ENCODE measurements at regions not wholly inside any gene's neighbourhood (a gene's known extent, or its start where the extent isn't known, plus 50 kb on each side); places are given as distances from the start of the nearest gene placed in this dataset.

- Histone ChIP-seq H3K4me2 (no peak overlapping the region), H3K9me3 (no peaks in the 10 kb centered on the region), H3K27ac (no peak overlapping the region), H3K4me1 (no peaks in the 10 kb centered on the region), H3K4me3 (no peak overlapping the region)
- CTCF ChIA-PET = no interaction called here
- FAIRE-seq = no peak
- WGBS (ENCODE audit: missing lambda C conversion rate) = 0% methylated on average over 2 of the region's 2 CpGs
- POLR2A ChIA-PET = no interaction called here
- no peak for DNase-seq (ENCODE audit: low read depth in 1 of 2, low spot score in 1 of 2)
- TF ChIP-seq RCOR1 (IDR thresholded peaks at IDR 0.05; ENCODE audit: low read depth, low read length) (no peak), ATOH8 (CRISPR knock-in tag; IDR thresholded peaks at IDR 0.05; ENCODE audit: low read depth) (no peak), SMC3 (IDR thresholded peaks at IDR 0.05) (no peak), HOXB13 (CRISPR knock-in tag; IDR thresholded peaks at IDR 0.05; ENCODE audit: low read depth) (no peak), KDM1A (IDR thresholded peaks at IDR 0.05; ENCODE audit: low read depth) (no peak), EP300 (IDR thresholded peaks at IDR 0.05) (no peak), HOXB5 (CRISPR knock-in tag; IDR thresholded peaks at IDR 0.05) (no peak), CHD4 (IDR thresholded peaks at IDR 0.05; ENCODE audit: borderline replicate concordance) (no peak), JUNB (IDR thresholded peaks at IDR 0.05) (no peak), BHLHE40 (IDR thresholded peaks at IDR 0.05; ENCODE audit: low read depth, low read length) (no peak), KDM5A (IDR thresholded peaks at IDR 0.05) (no peak)
- ATAC-seq = no peak
These were observed 133.3 kb upstream of the SMARCA2 start for GRCh38 chr9:1881708-1882295.

GRCh38 chr9:1882711-1883403 is 132.3 kb upstream of the SMARCA2 start:
- FAIRE-seq (no peak), DNase-seq (ENCODE audit: low read depth in 1 of 2, low spot score in 1 of 2) (no peak), ATAC-seq (no peak)
- no peak overlapping the region for H3K27ac ChIP-seq
- no peak overlapping the region for H3K4me3 ChIP-seq
- no peaks in the 10 kb centered on the region for H3K9me3 ChIP-seq
- ChIA-PET POLR2A (no interaction called here), CTCF (interaction anchor here (1.2 kb wide), 1 partner anchor 11 kb away, joined by 3 read pairs; no protein-coding TSS in a partner anchor)
- TF ChIP-seq NR3C1 (IDR thresholded peaks at IDR 0.05) = no peak
- no peak for TF ChIP-seq RNF2 (IDR thresholded peaks at IDR 0.05; ENCODE audit: borderline replicate concordance, low read depth)
- TF ChIP-seq EHF (CRISPR knock-in tag; IDR thresholded peaks at IDR 0.05) = no peak
- TF ChIP-seq ESRRA (IDR thresholded peaks at IDR 0.05; ENCODE audit: borderline replicate concordance, low read length) = no peak
- TF ChIP-seq FOSL2 (IDR thresholded peaks at IDR 0.05) = no peak
- no peak for TF ChIP-seq FOSL2 (CRISPR knock-in tag; IDR thresholded peaks at IDR 0.05)
- TF ChIP-seq HOXA7 (CRISPR knock-in tag; IDR thresholded peaks at IDR 0.05) = no peak
- no peak for TF ChIP-seq BCL3 (IDR thresholded peaks at IDR 0.05)
- TF ChIP-seq RCOR1 (IDR thresholded peaks at IDR 0.05; ENCODE audit: low read depth, low read length) = no peak
- TF ChIP-seq RARB (CRISPR knock-in tag; IDR thresholded peaks at IDR 0.05) = no peak
- no peak for TF ChIP-seq NPAS2 (CRISPR knock-in tag; IDR thresholded peaks at IDR 0.05; ENCODE audit: borderline replicate concordance)
- TF ChIP-seq ZSCAN20 (CRISPR knock-in tag; IDR thresholded peaks at IDR 0.05) = no peak
- no peak for TF ChIP-seq HEYL (CRISPR knock-in tag; IDR thresholded peaks at IDR 0.05)
- TF ChIP-seq ZC3H11A (IDR thresholded peaks at IDR 0.05) = no peak
- no peak for TF ChIP-seq USF2 (IDR thresholded peaks at IDR 0.05)
- TF ChIP-seq SMC3 (IDR thresholded peaks at IDR 0.05) = no peak
- no peak for TF ChIP-seq HOXB13 (CRISPR knock-in tag; IDR thresholded peaks at IDR 0.05; ENCODE audit: low read depth)
- no peak for TF ChIP-seq PBX3 (IDR thresholded peaks at IDR 0.05)
- no peak for TF ChIP-seq HOXB5 (CRISPR knock-in tag; IDR thresholded peaks at IDR 0.05)
- no peak for TF ChIP-seq NFE2L2 (conservative IDR thresholded peaks at IDR 0.05; ENCODE audit: low read length)
- TF ChIP-seq CHD2 (IDR thresholded peaks at IDR 0.05; ENCODE audit: low read length, partially characterized antibody) = no peak
- no peak overlapping the region for H3K4me2 ChIP-seq
- H3K4me1 ChIP-seq = no peaks in the 10 kb centered on the region
- 2% methylated on average over 4 of the region's 4 CpGs for WGBS (ENCODE audit: missing lambda C conversion rate)

All from A549 (cell line).